ENCODE measurements at regions not wholly inside any gene's neighbourhood (a gene's known extent, or its start where the extent isn't known, plus 50 kb on each side); places are given as distances from the start of the nearest gene placed in this dataset.

- Histone ChIP-seq H3K9ac (ENCODE audit: low read length) (no peak overlapping the region), H3K36me3 (ENCODE audit: low read length) (no peaks in the 10 kb centered on the region), H3K9me3 (ENCODE audit: insufficient read depth, low read length) (no peaks in the 10 kb centered on the region), H3K79me2 (ENCODE audit: insufficient read depth, low read length) (no peaks in the 10 kb centered on the region), H3K27ac (ENCODE audit: low read depth, low read length) (no peak overlapping the region), H3F3A (ENCODE audit: insufficient read depth) (no peaks in the 10 kb centered on the region), H3K4me3 (ENCODE audit: insufficient read depth, low read length, poor library complexity, severe bottlenecking) (no peak overlapping the region), H2AFZ (ENCODE audit: low read depth, low read length, severe bottlenecking) (no peak overlapping the region), H3K9me2 (replicated peaks; ENCODE audit: insufficient read depth, low read length) (no peaks in the 10 kb centered on the region), H3K27me3 (ENCODE audit: low read length) (no peaks in the 10 kb centered on the region), H4K20me1 (ENCODE audit: low read depth, low read length) (no peaks in the 10 kb centered on the region), H3K4me2 (ENCODE audit: low read depth, low read length, poor library complexity, severe bottlenecking) (no peak overlapping the region)
- no peak for TF ChIP-seq EZH2phosphoT487 (conservative IDR thresholded peaks at IDR 0.05; ENCODE audit: low read length)
- TF ChIP-seq, protein P1, sequence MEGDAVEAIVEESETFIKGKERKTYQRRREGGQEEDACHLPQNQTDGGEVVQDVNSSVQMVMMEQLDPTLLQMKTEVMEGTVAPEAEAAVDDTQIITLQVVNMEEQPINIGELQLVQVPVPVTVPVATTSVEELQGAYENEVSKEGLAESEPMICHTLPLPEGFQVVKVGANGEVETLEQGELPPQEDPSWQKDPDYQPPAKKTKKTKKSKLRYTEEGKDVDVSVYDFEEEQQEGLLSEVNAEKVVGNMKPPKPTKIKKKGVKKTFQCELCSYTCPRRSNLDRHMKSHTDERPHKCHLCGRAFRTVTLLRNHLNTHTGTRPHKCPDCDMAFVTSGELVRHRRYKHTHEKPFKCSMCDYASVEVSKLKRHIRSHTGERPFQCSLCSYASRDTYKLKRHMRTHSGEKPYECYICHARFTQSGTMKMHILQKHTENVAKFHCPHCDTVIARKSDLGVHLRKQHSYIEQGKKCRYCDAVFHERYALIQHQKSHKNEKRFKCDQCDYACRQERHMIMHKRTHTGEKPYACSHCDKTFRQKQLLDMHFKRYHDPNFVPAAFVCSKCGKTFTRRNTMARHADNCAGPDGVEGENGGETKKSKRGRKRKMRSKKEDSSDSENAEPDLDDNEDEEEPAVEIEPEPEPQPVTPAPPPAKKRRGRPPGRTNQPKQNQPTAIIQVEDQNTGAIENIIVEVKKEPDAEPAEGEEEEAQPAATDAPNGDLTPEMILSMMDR (IDR thresholded peaks at IDR 0.05; ENCODE audit: insufficient read depth, low read length, poor library complexity, severe bottlenecking) = no peak
Measured at GRCh38 chr12:67414011-67414715, 145.0 kb downstream of the CAND1 start.

DNA sequence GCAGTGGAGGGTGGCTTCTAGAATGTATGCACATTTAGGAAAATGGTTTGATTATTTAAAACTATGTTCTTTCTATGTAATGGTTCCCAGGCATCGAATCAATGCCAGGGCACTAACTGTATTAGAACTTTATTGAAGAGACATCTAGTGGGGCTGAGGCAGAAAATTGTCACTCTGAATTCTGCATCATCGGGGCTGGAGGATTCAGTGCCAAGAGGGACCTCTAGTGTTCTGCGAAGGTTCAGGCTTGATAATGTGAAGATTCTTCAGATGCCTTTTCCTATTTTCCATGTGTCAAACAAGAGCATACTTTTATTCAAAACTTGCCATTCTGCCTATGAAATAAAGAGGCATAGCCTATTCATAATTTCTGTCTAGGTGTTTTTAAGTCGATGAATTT, 146.3 kb downstream of the CAND1 start:
- Histone ChIP-seq H3K9ac (ENCODE audit: low read length) (no peak overlapping the region), H2AFZ (ENCODE audit: low read depth, low read length, severe bottlenecking) (no peak overlapping the region), H3K4me2 (ENCODE audit: low read depth, low read length, poor library complexity, severe bottlenecking) (no peak overlapping the region), H3K36me3 (ENCODE audit: low read length) (no peaks in the 10 kb centered on the region), H3K9me3 (ENCODE audit: insufficient read depth, low read length) (no peaks in the 10 kb centered on the region), H3K79me2 (ENCODE audit: insufficient read depth, low read length) (no peaks in the 10 kb centered on the region), H3K9me2 (replicated peaks; ENCODE audit: insufficient read depth, low read length) (no peaks in the 10 kb centered on the region), H3K27me3 (ENCODE audit: low read length) (no peaks in the 10 kb centered on the region), H3K27ac (ENCODE audit: low read depth, low read length) (no peak overlapping the region), H4K20me1 (ENCODE audit: low read depth, low read length) (no peaks in the 10 kb centered on the region), H3K4me3 (ENCODE audit: insufficient read depth, low read length, poor library complexity, severe bottlenecking) (no peak overlapping the region), H3F3A (ENCODE audit: insufficient read depth) (no peaks in the 10 kb centered on the region)
- TF ChIP-seq, protein P1 (IDR thresholded peaks at IDR 0.05; ENCODE audit: insufficient read depth, low read length, poor library complexity, severe bottlenecking) = no peak
- TF ChIP-seq EZH2phosphoT487 (conservative IDR thresholded peaks at IDR 0.05; ENCODE audit: low read length) = no peak

GRCh38 chr12:67419810-67420209, 150.7 kb downstream of the CAND1 start:
- Histone ChIP-seq H3K27me3 (ENCODE audit: low read length) (no peaks in the 10 kb centered on the region), H4K20me1 (ENCODE audit: low read depth, low read length) (no peaks in the 10 kb centered on the region), H3K36me3 (ENCODE audit: low read length) (no peaks in the 10 kb centered on the region), H3K9me3 (ENCODE audit: insufficient read depth, low read length) (no peaks in the 10 kb centered on the region), H3K9me2 (replicated peaks; ENCODE audit: insufficient read depth, low read length) (no peaks in the 10 kb centered on the region), H2AFZ (ENCODE audit: low read depth, low read length, severe bottlenecking) (no peak overlapping the region), H3K9ac (ENCODE audit: low read length) (no peak overlapping the region), H3K4me2 (ENCODE audit: low read depth, low read length, poor library complexity, severe bottlenecking) (no peak overlapping the region), H3K79me2 (ENCODE audit: insufficient read depth, low read length) (no peaks in the 10 kb centered on the region), H3K27ac (ENCODE audit: low read depth, low read length) (no peak overlapping the region), H3F3A (ENCODE audit: insufficient read depth) (no peaks in the 10 kb centered on the region), H3K4me3 (ENCODE audit: insufficient read depth, low read length, poor library complexity, severe bottlenecking) (no peak overlapping the region)
- TF ChIP-seq, protein P1 (IDR thresholded peaks at IDR 0.05; ENCODE audit: insufficient read depth, low read length, poor library complexity, severe bottlenecking) = no peak
- TF ChIP-seq EZH2phosphoT487 (conservative IDR thresholded peaks at IDR 0.05; ENCODE audit: low read length) = no peak
